ENCODE measurements at regions not wholly inside any gene's neighbourhood (a gene's known extent, or its start where the extent isn't known, plus 50 kb on each side); places are given as distances from the start of the nearest gene placed in this dataset.
"Not testable (repeated sequence)": the region's sequence is repeated elsewhere in the genome, so short reads cannot be mapped to it uniquely, and the experiment has no call there.

DNA sequence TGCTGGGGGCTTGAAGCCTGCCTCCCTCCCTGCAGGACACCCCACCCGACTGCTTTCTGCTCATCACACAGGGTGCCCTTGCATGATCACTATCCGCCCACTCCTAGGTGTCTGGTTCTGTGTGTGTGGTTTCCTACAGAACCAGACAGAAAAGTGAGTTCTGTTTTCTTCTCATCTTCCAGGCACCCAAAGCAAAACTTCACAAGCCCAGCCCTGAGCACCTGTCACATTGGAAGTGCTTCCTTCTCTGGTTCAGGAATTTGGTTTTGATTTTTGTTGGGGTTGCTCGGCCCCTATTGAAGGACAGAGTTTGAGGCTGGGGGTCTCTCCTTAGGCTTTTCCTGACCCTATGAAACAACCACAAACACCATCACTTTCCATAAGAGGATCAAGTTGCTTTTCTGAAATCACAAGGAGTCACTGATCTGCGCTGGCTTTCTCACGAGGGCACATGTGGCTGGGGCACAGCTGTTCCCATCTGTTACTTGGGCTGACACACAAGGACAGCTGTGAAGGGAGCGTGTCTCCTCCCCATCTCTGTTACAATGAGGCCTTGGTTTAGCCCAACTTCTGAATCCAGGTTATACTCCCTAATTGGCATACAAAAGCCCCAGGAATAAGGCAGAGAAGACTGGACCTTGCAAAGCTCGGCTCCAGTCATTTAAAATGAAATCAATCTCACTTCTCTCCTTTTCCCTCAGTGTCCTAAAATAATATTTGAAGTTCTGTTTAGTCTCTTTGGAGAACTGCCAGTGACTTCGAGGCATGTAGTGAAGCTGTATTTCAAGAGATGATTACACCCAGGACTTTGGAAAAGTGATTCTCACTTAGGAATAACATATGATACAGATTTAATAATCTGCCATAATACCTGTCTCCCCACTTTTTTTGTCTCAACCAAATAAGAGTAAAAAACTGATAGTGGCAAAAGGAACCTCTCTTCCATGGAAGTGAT, 213.1 kb upstream of the GAS1 start:
- no peak for FAIRE-seq

- FAIRE-seq, result no peak
These were observed 219.9 kb upstream of the GAS1 start for GRCh38 chr9:87167161-87167560.

GRCh38 chr9:87167582-87167981, 220.3 kb upstream of the GAS1 start:
- no peak for FAIRE-seq

DNA sequence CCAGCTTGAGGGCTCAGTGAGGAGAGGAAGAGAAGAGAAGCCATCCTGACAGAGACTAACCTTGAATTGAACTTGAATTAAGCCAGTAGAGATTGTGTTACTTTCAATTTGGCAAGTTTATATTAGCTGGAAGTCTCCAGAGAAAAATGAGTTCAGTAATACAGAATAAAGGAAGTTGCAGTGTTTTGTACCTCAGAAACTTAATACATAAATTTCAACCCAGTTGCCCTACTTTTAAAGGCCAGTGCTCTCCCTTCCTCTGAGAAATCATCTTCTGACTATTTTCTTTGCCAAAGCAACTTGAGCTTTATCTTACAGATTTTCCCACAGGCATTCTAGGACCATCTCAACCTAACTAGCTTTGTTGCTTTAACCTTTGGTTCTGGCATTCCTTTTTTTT, 231.0 kb upstream of the GAS1 start:
- no peak for FAIRE-seq

- no peak for FAIRE-seq
These were observed 232.4 kb upstream of the GAS1 start for GRCh38 chr9:87179553-87180340.

- FAIRE-seq, result no peak
These were observed 233.1 kb upstream of the GAS1 start for GRCh38 chr9:87180361-87180760.

DNA sequence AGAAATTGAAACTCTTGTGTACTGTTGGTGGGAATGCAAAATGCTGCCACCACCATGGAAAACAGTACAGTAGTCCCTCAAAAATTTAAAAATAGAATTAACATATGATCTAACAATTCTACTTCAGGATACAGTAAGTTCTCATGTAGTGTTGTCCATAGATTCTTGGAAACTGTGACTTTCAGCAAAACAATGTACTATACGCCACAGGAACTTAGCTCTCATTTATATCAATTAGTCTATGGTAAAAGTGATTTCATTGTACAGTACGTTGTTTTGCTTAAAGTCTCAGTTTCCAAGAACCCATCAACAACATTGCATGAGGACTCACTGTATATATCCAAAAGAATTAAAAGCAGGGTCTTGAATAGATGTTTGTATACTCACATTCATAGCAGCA, 233.5 kb upstream of the GAS1 start:
- FAIRE-seq, result no peak

GRCh38 chr9:87181670-87182069, 234.4 kb upstream of the GAS1 start:
- FAIRE-seq, result no peak

DNA sequence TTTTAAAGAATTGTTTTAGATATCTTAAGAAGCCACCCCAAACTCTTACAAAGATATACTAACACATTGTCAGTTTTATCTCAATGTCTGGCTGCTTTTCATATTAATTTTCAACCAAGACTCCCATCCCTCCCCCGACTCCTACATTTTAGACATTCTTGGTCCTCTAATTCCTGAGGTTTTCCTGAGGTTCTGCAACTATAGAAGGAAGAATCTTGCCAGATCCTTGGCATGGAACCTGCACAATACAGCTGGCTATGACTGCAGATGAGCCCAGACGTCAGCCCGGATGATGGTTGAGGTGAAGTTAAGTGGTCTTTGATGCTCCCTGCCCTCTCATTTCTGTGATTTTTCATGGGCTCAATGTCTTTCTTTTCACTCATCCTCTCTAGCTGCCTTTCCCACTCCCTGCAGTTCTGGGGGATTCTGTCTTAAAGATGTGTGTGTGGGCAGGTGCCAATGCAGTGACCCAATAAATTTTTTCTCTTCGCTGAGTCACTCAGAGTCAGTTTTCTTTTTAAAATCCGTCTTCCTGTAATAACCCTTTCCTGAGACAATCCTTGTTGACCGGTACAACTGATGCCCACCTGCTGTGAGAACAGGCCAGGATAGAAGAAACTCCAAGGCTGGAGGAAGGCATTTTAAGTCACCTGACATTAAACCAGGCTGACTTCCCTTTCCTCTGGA, 237.8 kb upstream of the GAS1 start:
- FAIRE-seq, result no peak

GRCh38 chr9:87187656-87188055, 240.3 kb upstream of the GAS1 start:
- FAIRE-seq, result no peak

DNA sequence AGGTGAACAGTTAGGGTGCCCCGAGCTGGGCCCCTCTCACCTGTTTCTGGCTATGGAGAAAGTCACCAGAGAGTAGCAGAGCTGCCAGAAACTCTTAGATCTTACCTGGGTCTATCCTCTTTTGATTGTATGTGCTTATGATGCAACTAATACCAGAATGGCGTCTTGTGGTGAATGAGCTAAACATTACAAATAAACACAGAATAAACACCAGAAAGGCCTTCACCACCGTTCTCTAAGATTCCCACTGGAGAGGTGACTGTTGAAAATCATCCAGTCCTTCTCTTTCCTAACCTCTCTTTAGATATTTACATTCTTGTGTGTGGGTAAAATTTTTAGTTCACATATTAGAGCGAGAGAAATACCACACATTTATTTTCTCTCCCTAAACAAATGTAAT, 241.7 kb upstream of the GAS1 start:
- no peak for FAIRE-seq

DNA sequence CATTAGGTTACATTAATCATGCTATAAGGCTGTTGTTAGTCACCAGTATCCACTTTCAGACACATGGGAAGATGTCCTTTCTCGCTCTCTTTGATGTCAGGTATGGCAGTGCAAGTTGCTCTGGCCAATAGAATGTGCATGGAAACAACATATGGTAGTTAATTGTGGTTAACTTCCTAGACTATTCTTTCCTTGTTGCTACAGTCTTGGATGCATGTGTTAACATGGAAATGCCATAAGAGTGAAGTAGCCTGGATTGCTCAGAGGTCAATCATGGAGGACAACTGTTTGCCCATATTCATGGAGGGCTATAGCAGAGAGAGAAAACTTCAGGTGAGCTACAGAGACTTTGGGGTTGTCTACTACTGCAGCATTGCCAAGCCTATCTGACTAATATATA, 245.8 kb upstream of the GAS1 start:
- no peak for FAIRE-seq

GRCh38 chr9:87193925-87194868, 246.9 kb upstream of the GAS1 start:
- no peak for FAIRE-seq

DNA sequence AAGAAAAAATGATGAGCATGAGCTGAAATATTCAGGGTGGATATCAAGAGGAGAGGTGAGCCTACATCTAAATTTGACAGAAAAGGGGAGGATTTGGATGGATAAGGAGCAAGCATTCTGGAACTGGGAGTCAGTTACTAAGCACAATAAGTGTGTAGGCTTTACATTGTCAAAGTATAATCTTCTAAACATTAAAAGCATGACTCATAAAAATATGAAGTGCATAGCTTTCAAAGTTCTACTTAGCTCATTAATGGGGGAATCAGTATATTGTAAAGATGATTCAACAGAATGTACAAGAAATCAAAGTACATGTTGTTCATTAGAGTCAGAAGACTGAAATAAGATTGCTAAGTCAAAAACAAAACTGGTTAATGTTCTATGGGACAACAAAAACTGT, 248.0 kb upstream of the GAS1 start:
- no peak for FAIRE-seq

- no peak for FAIRE-seq
These were observed 250.2 kb upstream of the GAS1 start for GRCh38 chr9:87197349-87198130.

DNA sequence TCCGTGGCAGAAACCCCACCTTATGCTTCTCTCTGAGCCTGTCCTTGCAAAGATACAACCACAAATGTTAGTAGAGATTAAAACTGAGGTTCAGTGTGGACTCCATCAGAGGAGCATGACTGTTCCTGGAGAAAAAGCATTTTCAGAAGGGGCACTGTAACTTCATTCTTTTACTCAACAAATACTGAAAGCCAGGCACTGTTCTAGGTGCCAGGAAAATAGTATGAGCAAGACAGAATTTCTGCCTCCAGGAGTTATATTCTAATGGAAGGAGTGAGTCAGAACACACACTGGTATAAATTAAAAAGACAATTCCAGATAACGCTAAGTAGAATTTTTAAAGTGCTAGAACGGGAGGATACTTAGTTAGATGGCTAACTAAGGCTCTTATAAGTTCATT, 251.4 kb upstream of the GAS1 start:
- FAIRE-seq, result no peak

GRCh38 chr9:87199278-87199677, 252.0 kb upstream of the GAS1 start:
- FAIRE-seq, result no peak

DNA sequence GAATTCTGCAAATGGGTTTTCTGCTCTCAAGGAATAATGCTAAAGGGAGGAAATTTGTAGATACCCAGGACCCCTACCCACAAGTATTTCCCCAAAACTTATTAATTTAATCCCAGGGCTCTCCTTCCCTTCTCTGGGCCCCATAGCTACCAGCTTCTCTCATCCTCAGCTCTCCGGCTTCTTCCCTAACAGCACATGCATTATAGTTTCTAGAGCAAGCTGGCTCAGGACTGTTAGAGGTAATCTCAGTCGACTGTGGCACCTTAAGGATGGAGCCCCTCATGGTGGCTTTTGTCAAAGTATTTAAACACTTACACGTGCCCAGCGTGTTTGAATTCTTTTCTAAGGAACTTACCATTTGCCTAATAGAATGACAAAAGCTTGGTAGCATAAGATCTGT, 252.5 kb upstream of the GAS1 start:
- no peak for FAIRE-seq

DNA sequence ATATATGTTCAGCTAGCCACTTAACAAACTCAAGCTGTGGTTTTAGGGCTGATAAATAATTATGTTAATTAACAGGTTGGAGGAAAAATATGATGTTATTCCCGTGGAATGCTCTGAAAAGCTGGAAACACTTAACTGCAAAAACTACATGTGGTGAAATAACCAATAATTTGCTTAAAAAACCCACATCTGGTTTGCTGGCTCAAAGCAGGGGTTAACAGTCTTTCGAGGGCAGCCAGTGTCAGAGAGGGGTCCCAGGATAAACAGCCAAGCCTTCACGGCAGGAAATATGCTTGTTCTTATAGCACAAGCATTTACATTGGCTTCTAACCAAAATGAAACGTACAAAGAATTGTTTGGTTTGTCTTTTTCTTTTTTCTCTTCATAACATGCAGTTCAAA, 254.0 kb upstream of the GAS1 start:
- FAIRE-seq, result no peak

DNA sequence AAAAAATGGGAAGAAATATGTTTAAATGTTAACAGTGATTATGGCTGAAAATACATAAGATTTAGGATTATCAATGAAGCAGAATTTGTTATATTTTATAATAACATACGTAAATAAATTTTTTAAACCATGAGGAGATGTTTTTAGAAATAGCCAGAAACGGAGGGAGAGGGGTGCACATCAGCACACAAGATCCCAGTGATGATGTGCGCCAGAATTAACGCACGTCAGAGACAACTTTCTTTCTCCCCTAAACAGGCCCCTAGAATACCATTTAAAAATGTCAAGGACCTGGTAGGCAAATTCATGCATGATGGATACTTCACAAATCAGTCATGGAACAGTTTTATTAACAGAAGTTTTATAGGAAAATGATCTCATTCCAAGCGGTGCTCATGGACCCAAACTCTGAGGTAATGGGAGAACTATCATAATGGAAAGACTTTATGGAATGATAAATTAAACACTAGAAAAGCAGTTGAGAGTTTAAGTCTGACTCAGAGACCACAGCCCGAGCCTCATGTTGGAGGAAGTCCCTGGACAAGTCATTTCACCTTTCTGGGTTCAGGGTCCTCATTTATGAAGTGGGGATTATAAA, 258.9 kb upstream of the GAS1 start:
- FAIRE-seq, result no peak

GRCh38 chr9:87210658-87211057, 263.4 kb upstream of the GAS1 start:
- FAIRE-seq, result not testable (repeated sequence)

Data from islet of Langerhans (tissue), 1 donor.